ENCODE measurements at regions not wholly inside any gene's neighbourhood (a gene's known extent, or its start where the extent isn't known, plus 50 kb on each side); places are given as distances from the start of the nearest gene placed in this dataset.

- TF ChIP-seq CTCF (IDR thresholded peaks at IDR 0.05 in 4 of 5, conservative IDR thresholded peaks at IDR 0.05 in 1 of 5) (no peak), POLR2A (IDR thresholded peaks at IDR 0.05) (no peak)
Observed at GRCh38 chr1:245026247-245026646, 128.5 kb upstream of the KIF26B start.
